Panc1 (cell line): ENCODE measurements at regions not wholly inside any gene's neighbourhood (a gene's known extent, or its start where the extent isn't known, plus 50 kb on each side); places are given as distances from the start of the nearest gene placed in this dataset.

Source experiments
- ATAC-seq: fragments of 200-7000 bp; cut with Tn5 transposase; 2 replicates; pipeline ENCODE4 v1.9.1; 2020; ENCODE audit warnings: mild to moderate bottlenecking, moderate library complexity
- BruUV-seq: library from RNA; stranded (reverse); fragments of 400-500 nt; replicated peaks from 2 replicates; lab custom pipeline; 2021; lab: Mats Ljungman, UMichigan
- CTCF ChIA-PET: fragments of 300-600 bp; sonication (Branson Sonifier 250); formaldehyde crosslinking; loops from one replicate; lab custom pipeline; 2022; ENCODE audit warnings: antibody characterized with exemption; lab: Charles Lee
- POLR2A ChIA-PET: fragments of 300-600 bp; sonication (Branson Sonifier 250); formaldehyde crosslinking; loops from one replicate; lab custom pipeline; 2022; ENCODE audit warnings: antibody characterized with exemption; lab: Charles Lee
- DNase-seq: peaks from one replicate; pipeline ENCODE4 v3.0.0-alpha.2; 2010; ENCODE audit warnings: low read depth, low spot score
- H3K27ac ChIP-seq: 2 replicates; pipeline ENCODE4 v1.5.1; 2011; ENCODE audit warnings: mild to moderate bottlenecking, low read length, inconsistent platforms
- H3K27me3 ChIP-seq: fragments of 200-500 bp; sonication (Bioruptor generic); 2 replicates; pipeline ENCODE4 v1.6.0; 2014; ENCODE audit warnings: low read length, inconsistent platforms; ENCODE audit not compliant: control insufficient read depth, insufficient read depth
- H3K36me3 ChIP-seq: fragments of 200-500 bp; sonication (Bioruptor generic); 2 replicates; pipeline ENCODE4 v1.5.1; 2014; ENCODE audit warnings: inconsistent platforms, mild to moderate bottlenecking, low read length, moderate library complexity; ENCODE audit not compliant: control insufficient read depth, insufficient read depth
- H3K4me1 ChIP-seq: 2 replicates; pipeline ENCODE4 v1.5.1; 2011; ENCODE audit warnings: inconsistent platforms, mild to moderate bottlenecking, low read length, moderate library complexity; ENCODE audit not compliant: control insufficient read depth, insufficient read depth
- H3K4me3 ChIP-seq, 2 experiments: 2 replicates each; pipeline ENCODE4 v1.5.1; 2011 to 2012; ENCODE audit warnings: low read depth in 2 of 2, low read length in 2 of 2, mild to moderate bottlenecking in 2 of 2, inconsistent platforms in 1 of 2, moderate library complexity in 1 of 2
- H3K9me3 ChIP-seq: fragments of 200-500 bp; sonication (Bioruptor generic); 2 replicates; pipeline ENCODE4 v1.5.1; 2014; ENCODE audit warnings: low read depth, mild to moderate bottlenecking, inconsistent platforms, low read length, moderate library complexity; ENCODE audit not compliant: control insufficient read depth, insufficient read depth
- POLR2AphosphoS5 ChIP-seq: IDR thresholded peaks from 2 replicates; pipeline ENCODE4 v1.6.1; 2012; ENCODE audit warnings: mild to moderate bottlenecking, low read depth, low read length, moderate library complexity
- SIN3A ChIP-seq: IDR thresholded peaks from 2 replicates; pipeline ENCODE4 v1.6.1; 2012; ENCODE audit warnings: low read depth, mild to moderate bottlenecking, low read length, moderate library complexity, borderline replicate concordance; ENCODE audit not compliant: insufficient read depth
- TCF7L2 ChIP-seq: IDR thresholded peaks from 2 replicates; pipeline ENCODE4 v1.6.1; 2011; ENCODE audit warnings: mild to moderate bottlenecking, low read depth, low read length, inconsistent platforms
- in situ Hi-C: cut with HindIII; loops from 2 replicates; pipeline ENCODE4 v1.10.0; 2016; ENCODE audit warnings: low sequenced_read_pairs, low pct_unique_long_range_greater_than_20kb
- intact Hi-C: fragments of 100-400 bp; cut with micrococcal nuclease; formaldehyde crosslinking; loops from one replicate; pipeline ENCODE4 v1.10.0; 2022; ENCODE audit not compliant: unreplicated experiment
- TF ChIP-seq, protein P1 (sequence below): fragments of 450-650 bp; IDR thresholded peaks from 2 replicates; pipeline ENCODE4 v1.5.1; 2017; ENCODE audit warnings: mild to moderate bottlenecking
- TF ChIP-seq, protein P2 (sequence below), 2 experiments: IDR thresholded peaks; 2 replicates each; pipeline ENCODE4 v1.6.1; 2011 to 2012; ENCODE audit warnings: low read depth in 2 of 2, control low read depth in 1 of 2, low read length in 1 of 2, mild to moderate bottlenecking in 1 of 2, moderate library complexity in 1 of 2; ENCODE audit not compliant: insufficient read depth in 1 of 2

DNA sequence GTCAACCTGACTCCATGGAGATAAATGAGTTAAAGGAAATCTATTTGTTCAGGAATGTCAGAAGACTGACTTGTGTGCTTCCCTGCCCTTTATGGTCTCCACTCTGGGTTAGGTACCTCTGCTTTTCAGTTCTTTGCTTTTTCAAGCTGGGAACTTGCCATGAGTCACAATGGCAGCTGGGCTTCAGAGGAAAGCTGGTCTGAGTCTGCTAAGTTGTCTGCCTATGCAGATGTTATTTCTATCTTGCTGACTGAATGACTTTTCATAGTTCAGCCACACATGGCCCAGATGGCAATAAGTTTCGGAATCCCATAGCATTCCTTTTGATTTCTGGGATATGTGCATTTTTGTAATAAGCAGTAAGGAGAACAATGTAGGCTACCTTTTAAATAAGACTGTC, 337.9 kb upstream of the FGF13 start:
- CTCF ChIA-PET: no interaction called here
- H3K27ac ChIP-seq: no peak overlapping the region
- intact Hi-C loops (no loop called here), in situ Hi-C loops (no loop called here)
- no peak for DNase-seq
- POLR2A ChIA-PET: interaction anchor here (0.6 kb wide), 1 partner anchor 1612 kb away, joined by 4 read pairs; no protein-coding TSS in a partner anchor
- no peak overlapping the region for H3K4me3 ChIP-seq
- H3K36me3 ChIP-seq: no peaks in the 10 kb centered on the region
- H3K27me3 ChIP-seq: no peaks in the 10 kb centered on the region
- TF ChIP-seq TCF7L2: no peak
- TF ChIP-seq, protein P1, sequence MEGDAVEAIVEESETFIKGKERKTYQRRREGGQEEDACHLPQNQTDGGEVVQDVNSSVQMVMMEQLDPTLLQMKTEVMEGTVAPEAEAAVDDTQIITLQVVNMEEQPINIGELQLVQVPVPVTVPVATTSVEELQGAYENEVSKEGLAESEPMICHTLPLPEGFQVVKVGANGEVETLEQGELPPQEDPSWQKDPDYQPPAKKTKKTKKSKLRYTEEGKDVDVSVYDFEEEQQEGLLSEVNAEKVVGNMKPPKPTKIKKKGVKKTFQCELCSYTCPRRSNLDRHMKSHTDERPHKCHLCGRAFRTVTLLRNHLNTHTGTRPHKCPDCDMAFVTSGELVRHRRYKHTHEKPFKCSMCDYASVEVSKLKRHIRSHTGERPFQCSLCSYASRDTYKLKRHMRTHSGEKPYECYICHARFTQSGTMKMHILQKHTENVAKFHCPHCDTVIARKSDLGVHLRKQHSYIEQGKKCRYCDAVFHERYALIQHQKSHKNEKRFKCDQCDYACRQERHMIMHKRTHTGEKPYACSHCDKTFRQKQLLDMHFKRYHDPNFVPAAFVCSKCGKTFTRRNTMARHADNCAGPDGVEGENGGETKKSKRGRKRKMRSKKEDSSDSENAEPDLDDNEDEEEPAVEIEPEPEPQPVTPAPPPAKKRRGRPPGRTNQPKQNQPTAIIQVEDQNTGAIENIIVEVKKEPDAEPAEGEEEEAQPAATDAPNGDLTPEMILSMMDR: no peak
- TF ChIP-seq, protein P2, sequence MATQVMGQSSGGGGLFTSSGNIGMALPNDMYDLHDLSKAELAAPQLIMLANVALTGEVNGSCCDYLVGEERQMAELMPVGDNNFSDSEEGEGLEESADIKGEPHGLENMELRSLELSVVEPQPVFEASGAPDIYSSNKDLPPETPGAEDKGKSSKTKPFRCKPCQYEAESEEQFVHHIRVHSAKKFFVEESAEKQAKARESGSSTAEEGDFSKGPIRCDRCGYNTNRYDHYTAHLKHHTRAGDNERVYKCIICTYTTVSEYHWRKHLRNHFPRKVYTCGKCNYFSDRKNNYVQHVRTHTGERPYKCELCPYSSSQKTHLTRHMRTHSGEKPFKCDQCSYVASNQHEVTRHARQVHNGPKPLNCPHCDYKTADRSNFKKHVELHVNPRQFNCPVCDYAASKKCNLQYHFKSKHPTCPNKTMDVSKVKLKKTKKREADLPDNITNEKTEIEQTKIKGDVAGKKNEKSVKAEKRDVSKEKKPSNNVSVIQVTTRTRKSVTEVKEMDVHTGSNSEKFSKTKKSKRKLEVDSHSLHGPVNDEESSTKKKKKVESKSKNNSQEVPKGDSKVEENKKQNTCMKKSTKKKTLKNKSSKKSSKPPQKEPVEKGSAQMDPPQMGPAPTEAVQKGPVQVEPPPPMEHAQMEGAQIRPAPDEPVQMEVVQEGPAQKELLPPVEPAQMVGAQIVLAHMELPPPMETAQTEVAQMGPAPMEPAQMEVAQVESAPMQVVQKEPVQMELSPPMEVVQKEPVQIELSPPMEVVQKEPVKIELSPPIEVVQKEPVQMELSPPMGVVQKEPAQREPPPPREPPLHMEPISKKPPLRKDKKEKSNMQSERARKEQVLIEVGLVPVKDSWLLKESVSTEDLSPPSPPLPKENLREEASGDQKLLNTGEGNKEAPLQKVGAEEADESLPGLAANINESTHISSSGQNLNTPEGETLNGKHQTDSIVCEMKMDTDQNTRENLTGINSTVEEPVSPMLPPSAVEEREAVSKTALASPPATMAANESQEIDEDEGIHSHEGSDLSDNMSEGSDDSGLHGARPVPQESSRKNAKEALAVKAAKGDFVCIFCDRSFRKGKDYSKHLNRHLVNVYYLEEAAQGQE (IDR thresholded peaks at IDR 0.05; ENCODE audit: insufficient read depth in 1 of 2, low read depth in 2 of 2, low read length in 1 of 2): no peak
- TF ChIP-seq POLR2AphosphoS5: no peak
- no peak for TF ChIP-seq SIN3A
- no peaks in the 10 kb centered on the region for H3K4me1 ChIP-seq
- H3K9me3 ChIP-seq: no peaks in the 10 kb centered on the region
- no peak for ATAC-seq
- no TSS peak for BruUV-seq

DNA sequence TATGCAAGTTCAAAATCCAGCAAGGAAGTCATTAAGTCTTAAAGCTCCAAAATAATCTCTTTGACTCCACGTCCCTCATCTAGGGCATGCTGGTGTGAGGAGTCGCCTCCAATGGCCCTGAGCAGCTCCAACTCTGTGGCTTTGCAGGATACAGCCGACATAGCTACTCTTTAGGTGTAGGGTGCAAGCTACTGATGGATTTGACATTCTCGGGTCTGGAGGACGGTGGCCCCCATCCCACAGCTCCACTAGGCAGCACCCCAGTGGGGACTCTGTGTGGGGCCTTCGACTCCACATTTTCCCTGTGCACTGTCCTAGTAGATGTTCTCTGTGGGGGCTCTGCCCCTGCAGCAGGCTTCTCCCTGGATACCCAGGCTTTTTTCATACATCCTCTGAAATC, 333.2 kb upstream of the FGF13 start:
- no peaks in the 10 kb centered on the region for H3K36me3 ChIP-seq
- H3K4me3 ChIP-seq: no peak overlapping the region
- no peaks in the 10 kb centered on the region for H3K27me3 ChIP-seq
- BruUV-seq: no TSS peak
- in situ Hi-C loops (no loop called here), intact Hi-C loops (no loop called here)
- DNase-seq: no peak
- CTCF ChIA-PET: no interaction called here
- POLR2A ChIA-PET: no interaction called here
- no peak for ATAC-seq
- H3K4me1 ChIP-seq: no peaks in the 10 kb centered on the region
- no peaks in the 10 kb centered on the region for H3K9me3 ChIP-seq
- H3K27ac ChIP-seq: no peak overlapping the region
- TF ChIP-seq TCF7L2: no peak
- TF ChIP-seq POLR2AphosphoS5: no peak

DNA sequence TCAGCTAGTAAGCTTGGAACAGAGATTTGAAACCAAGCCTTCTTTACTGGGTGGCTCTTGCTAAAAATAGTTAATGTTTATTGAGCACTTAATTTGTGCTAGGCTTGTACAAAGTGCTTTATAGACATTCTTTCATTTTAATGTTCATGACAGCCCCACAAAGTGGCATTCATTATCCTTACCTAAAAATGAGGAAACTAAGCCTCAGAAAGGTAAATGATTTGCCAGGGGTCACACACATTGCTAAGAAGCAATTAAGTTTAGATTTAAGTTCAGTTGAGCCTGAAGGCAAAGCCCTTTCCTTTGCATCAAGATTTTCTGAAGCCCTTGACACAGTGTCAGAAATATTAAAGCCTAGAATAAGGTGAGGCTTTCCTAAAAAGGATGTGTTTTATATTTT, 327.5 kb upstream of the FGF13 start:
- ChIA-PET POLR2A (no interaction called here), CTCF (no interaction called here)
- TF ChIP-seq, protein P1: no peak
- TF ChIP-seq SIN3A (no peak), TCF7L2 (no peak), POLR2AphosphoS5 (no peak)
- TF ChIP-seq, protein P2 (IDR thresholded peaks at IDR 0.05; ENCODE audit: insufficient read depth in 1 of 2, low read depth in 2 of 2, low read length in 1 of 2): no peak
- no peak overlapping the region for H3K4me3 ChIP-seq
- no peaks in the 10 kb centered on the region for H3K9me3 ChIP-seq
- in situ Hi-C loops (no loop called here), intact Hi-C loops (no loop called here)
- no peaks in the 10 kb centered on the region for H3K36me3 ChIP-seq
- ATAC-seq (no peak), DNase-seq (no peak)
- H3K27ac ChIP-seq: no peak overlapping the region
- BruUV-seq: no TSS peak
- H3K4me1 ChIP-seq: no peaks in the 10 kb centered on the region
- H3K27me3 ChIP-seq: no peaks in the 10 kb centered on the region
